ENCODE measurements at regions not wholly inside any gene's neighbourhood (a gene's known extent, or its start where the extent isn't known, plus 50 kb on each side); places are given as distances from the start of the nearest gene placed in this dataset.
A peak's percentile ranks its signal among the peaks of the same experiment; 100 is the strongest.
"Not testable (repeated sequence)": the region's sequence is repeated elsewhere in the genome, so short reads cannot be mapped to it uniquely, and the experiment has no call there.

- no peaks in the 10 kb centered on the region for H3K27me3 ChIP-seq (ENCODE audit: control insufficient read depth, insufficient read depth, low read length)
- no peak overlapping the region for H3K4me3 ChIP-seq (ENCODE audit: low read depth, low read length)
- no peaks in the 10 kb centered on the region for H3K36me3 ChIP-seq (ENCODE audit: control insufficient read depth, insufficient read depth, low read length)
- FAIRE-seq, result no peak
- DNase-seq (ENCODE audit: low read depth), result no peak
- no peak for TF ChIP-seq CTCF (IDR thresholded peaks at IDR 0.05; ENCODE audit: insufficient read depth, low read length, severe bottlenecking)
These were observed 1221.3 kb upstream of the CELF4 start for GRCh38 chr18:38786906-38787305.

GRCh38 chr18:38771620-38772019 is 1206.0 kb upstream of the CELF4 start:
- not testable (repeated sequence) for FAIRE-seq; H3K4me3 ChIP-seq (ENCODE audit: low read depth, low read length); H3K36me3 ChIP-seq (ENCODE audit: control insufficient read depth, insufficient read depth, low read length); H3K27me3 ChIP-seq (ENCODE audit: control insufficient read depth, insufficient read depth, low read length); DNase-seq (ENCODE audit: low read depth)

GRCh38 chr18:38768504-38768903 is 1202.9 kb upstream of the CELF4 start:
- TF ChIP-seq CTCF (IDR thresholded peaks at IDR 0.05; ENCODE audit: insufficient read depth, low read length, severe bottlenecking), result no peak
- Histone ChIP-seq H3K27me3 (ENCODE audit: control insufficient read depth, insufficient read depth, low read length) (no peaks in the 10 kb centered on the region), H3K36me3 (ENCODE audit: control insufficient read depth, insufficient read depth, low read length) (no peaks in the 10 kb centered on the region), H3K4me3 (ENCODE audit: low read depth, low read length) (no peak overlapping the region)
- FAIRE-seq (no peak), DNase-seq (ENCODE audit: low read depth) (no peak)

- TF ChIP-seq CTCF (IDR thresholded peaks at IDR 0.05; ENCODE audit: insufficient read depth, low read length, severe bottlenecking), result no peak
- no peak overlapping the region for H3K4me3 ChIP-seq (ENCODE audit: low read depth, low read length)
- FAIRE-seq (no peak), DNase-seq (ENCODE audit: low read depth) (peak; percentile 75)
- H3K27me3 ChIP-seq (ENCODE audit: control insufficient read depth, insufficient read depth, low read length), result no peaks in the 10 kb centered on the region
- H3K36me3 ChIP-seq (ENCODE audit: control insufficient read depth, insufficient read depth, low read length), result no peaks in the 10 kb centered on the region
These were observed 1193.9 kb upstream of the CELF4 start for GRCh38 chr18:38759457-38759856.

GRCh38 chr18:38756436-38756835 is 1190.8 kb upstream of the CELF4 start:
- Histone ChIP-seq H3K27me3 (ENCODE audit: control insufficient read depth, insufficient read depth, low read length) (no peaks in the 10 kb centered on the region), H3K36me3 (ENCODE audit: control insufficient read depth, insufficient read depth, low read length) (no peaks in the 10 kb centered on the region), H3K4me3 (ENCODE audit: low read depth, low read length) (no peak overlapping the region)
- no peak for FAIRE-seq
- TF ChIP-seq CTCF (IDR thresholded peaks at IDR 0.05; ENCODE audit: insufficient read depth, low read length, severe bottlenecking), result no peak
- no peak for DNase-seq (ENCODE audit: low read depth)

- no peaks in the 10 kb centered on the region for H3K27me3 ChIP-seq (ENCODE audit: control insufficient read depth, insufficient read depth, low read length)
- FAIRE-seq (no peak), DNase-seq (ENCODE audit: low read depth) (peak; percentile 59)
- H3K36me3 ChIP-seq (ENCODE audit: control insufficient read depth, insufficient read depth, low read length), result no peaks in the 10 kb centered on the region
- no peak for TF ChIP-seq CTCF (IDR thresholded peaks at IDR 0.05; ENCODE audit: insufficient read depth, low read length, severe bottlenecking)
- H3K4me3 ChIP-seq (ENCODE audit: low read depth, low read length), result no peak overlapping the region
These were observed 1186.8 kb upstream of the CELF4 start for GRCh38 chr18:38752430-38752829.

Measured in bronchial epithelial cell (primary cell).